OCI-LY3 (cell line): ENCODE measurements at regions not wholly inside any gene's neighbourhood (a gene's known extent, or its start where the extent isn't known, plus 50 kb on each side); places are given as distances from the start of the nearest gene placed in this dataset.

Experiments used
- EZH2phosphoT487 ChIP-seq: fragments of 200-600 bp; shearing (Covaris generic); IDR thresholded peaks from 2 replicates; pipeline ENCODE4 v1.6.1; 2018; ENCODE audit warnings: antibody characterized with exemption, mixed run types, low read depth
- TF ChIP-seq, protein P1 (sequence below): fragments of 200-600, 300-600 bp; sonication (generic); IDR thresholded peaks from 2 replicates; pipeline ENCODE4 v1.5.1; 2014; ENCODE audit warnings: antibody characterized with exemption, low read length, low read depth

DNA sequence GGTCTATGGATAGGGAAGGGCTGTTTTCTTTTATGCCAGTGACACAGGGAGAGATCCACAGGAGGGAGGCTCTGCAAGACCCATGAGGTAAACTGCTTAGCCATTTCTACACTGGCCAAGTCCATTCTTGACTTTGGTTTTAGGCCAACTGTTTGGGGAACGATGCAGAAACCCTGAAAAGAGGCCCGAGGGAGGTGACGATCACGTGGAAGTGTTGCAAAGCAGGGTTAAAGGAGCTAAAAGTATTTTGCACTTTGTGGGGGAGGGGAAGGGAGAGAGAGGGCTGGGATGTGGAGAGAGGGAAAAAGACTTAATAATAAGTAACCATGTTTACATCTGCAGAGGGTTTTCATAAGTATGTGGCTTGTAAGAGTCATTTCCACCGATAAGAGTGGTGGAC, 239.7 kb downstream of the EMX2 start:
- TF ChIP-seq, protein P1, sequence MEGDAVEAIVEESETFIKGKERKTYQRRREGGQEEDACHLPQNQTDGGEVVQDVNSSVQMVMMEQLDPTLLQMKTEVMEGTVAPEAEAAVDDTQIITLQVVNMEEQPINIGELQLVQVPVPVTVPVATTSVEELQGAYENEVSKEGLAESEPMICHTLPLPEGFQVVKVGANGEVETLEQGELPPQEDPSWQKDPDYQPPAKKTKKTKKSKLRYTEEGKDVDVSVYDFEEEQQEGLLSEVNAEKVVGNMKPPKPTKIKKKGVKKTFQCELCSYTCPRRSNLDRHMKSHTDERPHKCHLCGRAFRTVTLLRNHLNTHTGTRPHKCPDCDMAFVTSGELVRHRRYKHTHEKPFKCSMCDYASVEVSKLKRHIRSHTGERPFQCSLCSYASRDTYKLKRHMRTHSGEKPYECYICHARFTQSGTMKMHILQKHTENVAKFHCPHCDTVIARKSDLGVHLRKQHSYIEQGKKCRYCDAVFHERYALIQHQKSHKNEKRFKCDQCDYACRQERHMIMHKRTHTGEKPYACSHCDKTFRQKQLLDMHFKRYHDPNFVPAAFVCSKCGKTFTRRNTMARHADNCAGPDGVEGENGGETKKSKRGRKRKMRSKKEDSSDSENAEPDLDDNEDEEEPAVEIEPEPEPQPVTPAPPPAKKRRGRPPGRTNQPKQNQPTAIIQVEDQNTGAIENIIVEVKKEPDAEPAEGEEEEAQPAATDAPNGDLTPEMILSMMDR: no peak
- no peak for TF ChIP-seq EZH2phosphoT487
